GM21526 (cell line): ENCODE measurements at regions not wholly inside any gene's neighbourhood (a gene's known extent, or its start where the extent isn't known, plus 50 kb on each side); places are given as distances from the start of the nearest gene placed in this dataset.

Source experiments
- ATAC-seq: cut with Tn5 transposase; IDR thresholded peaks from one replicate; pipeline ENCODE4 v1.9.1; 2021; ENCODE audit warnings: moderate library complexity; ENCODE audit not compliant: unreplicated experiment, low FRiP score

- no peak for ATAC-seq
These were observed 165.1 kb upstream of the NABP1 start for GRCh38 chr2:191512874-191513273.

GRCh38 chr2:191514613-191515012 lies 163.3 kb upstream of the NABP1 start:
- ATAC-seq, result no peak

- no peak for ATAC-seq
These were observed 162.4 kb upstream of the NABP1 start for GRCh38 chr2:191515551-191515950.

DNA sequence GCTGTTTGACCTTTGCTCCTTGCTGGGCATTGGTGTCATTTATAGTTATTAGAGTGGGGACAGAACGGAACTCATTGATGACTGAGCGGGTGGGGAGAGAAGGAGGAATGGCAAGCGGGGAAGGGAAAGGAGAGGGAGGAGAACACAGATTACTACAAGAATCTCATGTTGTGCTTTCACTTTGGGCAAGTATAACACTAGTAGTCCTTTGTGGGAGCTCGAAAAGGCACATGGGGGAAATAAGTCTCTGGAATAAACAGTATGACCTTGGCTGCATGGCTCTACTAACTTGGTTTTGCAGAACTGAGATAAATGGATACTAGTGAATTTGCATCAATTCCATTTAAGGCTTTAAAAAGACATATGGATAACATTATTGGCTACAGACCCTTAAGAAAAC lies 161.7 kb upstream of the NABP1 start:
- ATAC-seq, result no peak

GRCh38 chr2:191521608-191522208 lies 156.2 kb upstream of the NABP1 start:
- ATAC-seq, result no peak

DNA sequence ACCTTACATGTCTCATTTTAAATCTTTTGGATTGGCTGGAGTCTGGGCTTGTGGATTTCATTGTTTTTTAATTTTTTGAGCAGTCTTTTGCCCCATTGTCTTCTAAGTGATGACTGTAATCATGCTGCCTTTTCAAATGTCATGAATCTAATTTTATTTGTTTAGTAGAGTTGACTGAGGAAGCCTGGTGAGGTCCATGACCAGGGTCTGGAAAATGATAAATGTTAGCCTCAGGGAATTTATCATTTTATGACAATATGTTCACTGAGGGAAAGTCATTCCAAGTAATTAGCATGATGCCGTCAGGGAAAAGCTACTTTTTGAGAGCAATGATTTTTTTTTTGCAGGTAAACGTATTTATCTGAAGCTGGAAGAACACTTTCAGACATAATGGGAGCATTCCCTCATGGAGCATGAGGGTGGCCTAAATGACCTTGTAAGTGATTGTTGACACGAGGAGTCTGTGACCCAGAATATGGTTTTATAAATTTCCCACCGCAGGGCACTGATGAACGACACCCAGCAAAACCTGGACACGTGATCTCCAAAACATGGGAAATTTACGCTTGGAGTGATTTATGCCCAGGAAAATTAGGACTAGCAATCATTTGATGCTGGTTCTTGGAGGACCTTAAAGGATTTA lies 155.3 kb upstream of the NABP1 start:
- ATAC-seq, result no peak

- no peak for ATAC-seq
These were observed 151.8 kb upstream of the NABP1 start for GRCh38 chr2:191526091-191526490.

DNA sequence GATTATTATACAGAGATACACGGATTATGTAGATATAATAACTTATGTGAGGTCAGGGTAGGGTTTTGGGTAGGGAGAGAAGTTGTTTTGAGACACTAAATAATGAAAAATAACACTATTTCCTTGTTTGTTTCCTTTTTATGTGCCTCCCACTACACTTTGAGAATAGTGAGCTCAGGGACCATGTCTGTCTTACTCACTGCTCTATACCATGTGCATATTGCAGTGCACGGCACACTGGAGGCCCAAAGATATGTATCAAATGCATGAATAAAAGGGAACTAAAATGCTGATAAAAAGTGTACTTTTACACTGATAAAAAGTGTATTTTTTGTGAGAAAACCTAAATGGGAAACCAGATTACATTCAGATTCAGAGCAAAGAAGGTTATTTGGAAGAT lies 151.4 kb upstream of the NABP1 start:
- ATAC-seq, result no peak

- ATAC-seq, result no peak
These were observed 150.9 kb upstream of the NABP1 start for GRCh38 chr2:191526953-191527556.

GRCh38 chr2:191530618-191531017 lies 147.3 kb upstream of the NABP1 start:
- ATAC-seq, result no peak

DNA sequence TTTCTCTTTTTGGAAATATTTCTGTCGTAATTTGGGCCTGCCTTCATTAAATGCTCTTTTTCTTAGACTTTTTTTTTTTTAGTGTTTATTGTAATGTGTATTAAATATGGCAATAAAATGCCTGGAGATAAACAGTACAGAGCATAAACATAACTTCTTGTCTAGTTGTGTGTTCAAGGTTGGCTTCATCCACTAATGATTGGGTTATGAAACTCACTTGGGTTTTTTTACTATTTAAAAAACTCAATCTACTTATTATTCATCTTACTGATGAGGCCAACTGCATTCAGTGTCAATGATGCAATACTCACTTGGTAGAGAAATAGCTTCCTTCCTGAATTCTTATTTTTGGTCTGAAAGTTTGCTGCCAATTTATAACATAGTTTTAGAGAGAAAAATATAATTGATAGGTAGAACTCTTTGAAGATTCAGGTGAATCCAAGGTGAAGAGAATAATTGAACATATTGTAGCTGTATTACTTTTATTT lies 144.2 kb upstream of the NABP1 start:
- ATAC-seq, result no peak

GRCh38 chr2:191537921-191538320 lies 140.0 kb upstream of the NABP1 start:
- ATAC-seq, result no peak

DNA sequence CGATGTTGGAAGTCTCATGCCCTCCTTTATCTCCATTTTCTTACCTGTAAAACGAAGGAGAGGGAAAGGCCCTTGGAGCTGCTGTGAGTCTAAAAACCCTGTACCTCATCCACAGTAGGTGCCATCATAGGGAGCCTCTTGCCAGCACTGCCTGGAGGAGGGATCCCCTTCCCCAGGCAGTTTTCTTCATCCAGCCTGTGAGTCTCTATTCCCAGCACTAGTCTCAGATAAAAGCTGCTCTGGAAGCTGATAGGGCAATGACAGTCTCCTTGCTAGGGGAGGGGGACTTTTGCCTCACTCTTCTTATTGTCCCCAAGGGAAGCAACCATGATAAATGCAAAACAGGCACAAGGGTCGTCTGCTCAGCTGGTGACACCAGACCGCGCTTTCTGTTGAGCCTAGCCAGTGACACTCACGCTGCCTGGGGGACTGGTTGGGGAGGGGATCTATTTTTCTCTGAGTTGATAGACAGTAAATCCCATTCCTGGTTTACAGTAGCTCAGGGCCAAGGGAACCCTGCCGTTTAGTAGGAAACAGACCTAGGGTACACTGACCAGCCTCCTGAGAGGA lies 139.5 kb upstream of the NABP1 start:
- ATAC-seq, result no peak

DNA sequence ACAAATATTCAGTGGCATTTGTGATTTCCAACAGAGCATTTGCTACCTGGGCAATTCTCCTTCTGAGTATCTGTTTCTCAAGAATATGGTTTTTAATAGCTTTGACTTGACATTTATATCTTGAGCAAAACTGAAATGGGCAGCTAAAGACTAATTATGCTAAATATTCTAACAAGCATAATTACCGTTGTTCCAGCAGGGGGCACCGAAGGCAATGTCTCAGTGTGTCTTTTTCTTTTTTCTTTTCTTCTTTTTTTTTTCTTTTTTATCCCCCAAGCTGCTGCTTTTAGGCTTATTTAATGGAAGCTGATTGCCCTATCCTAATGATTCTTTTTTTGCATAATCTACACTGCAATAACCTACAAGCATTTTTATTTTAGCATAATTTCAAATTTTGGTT lies 138.9 kb upstream of the NABP1 start:
- ATAC-seq, result no peak

DNA sequence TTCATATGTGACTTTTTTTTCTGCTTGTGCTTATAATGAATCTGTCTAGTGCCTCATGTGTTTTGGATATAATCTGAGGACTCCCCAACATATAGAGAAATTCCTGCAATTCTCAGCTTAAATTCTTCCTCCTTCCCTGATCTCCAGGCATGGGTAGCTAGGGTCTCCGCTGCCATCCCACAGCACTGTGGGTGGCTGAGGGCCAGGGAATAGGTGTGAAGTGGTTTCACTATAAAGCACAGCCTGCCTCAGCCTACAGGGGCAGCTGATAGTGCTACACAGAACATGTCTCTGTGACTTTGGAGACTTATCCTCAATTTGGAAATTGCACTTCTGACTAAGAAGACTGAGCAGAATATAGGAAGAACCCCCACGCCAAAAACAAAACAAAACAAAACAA lies 137.3 kb upstream of the NABP1 start:
- ATAC-seq, result no peak

GRCh38 chr2:191543708-191544107 lies 134.2 kb upstream of the NABP1 start:
- no peak for ATAC-seq

DNA sequence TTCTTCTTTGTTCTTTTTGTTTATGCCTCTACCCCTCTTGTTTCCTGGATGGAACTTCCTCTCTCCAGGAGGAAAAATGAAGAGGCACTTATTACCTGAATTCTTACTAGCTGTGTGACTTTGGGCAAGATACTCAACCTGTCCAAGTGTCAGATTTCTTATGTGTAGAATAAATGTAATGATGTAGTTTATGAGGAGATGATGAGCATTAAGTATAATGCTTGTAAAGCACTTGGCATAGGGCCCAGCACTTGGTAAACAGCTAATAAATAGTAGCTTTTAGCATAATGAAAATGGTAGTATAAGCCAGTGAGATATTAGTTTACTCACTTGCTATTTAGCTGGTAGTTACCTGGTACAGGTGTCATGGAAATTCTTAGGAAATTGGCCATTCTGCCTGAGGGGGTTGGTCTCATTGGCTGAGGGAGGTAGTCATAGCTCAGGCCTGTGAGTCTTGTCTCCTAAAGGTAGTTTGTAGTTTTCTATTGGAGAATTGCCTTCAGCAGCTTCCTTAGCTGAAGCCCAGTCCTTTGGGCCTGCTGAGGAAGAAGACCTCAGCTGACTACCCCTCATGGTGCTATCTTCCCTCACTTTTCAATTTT lies 133.4 kb upstream of the NABP1 start:
- no peak for ATAC-seq

DNA sequence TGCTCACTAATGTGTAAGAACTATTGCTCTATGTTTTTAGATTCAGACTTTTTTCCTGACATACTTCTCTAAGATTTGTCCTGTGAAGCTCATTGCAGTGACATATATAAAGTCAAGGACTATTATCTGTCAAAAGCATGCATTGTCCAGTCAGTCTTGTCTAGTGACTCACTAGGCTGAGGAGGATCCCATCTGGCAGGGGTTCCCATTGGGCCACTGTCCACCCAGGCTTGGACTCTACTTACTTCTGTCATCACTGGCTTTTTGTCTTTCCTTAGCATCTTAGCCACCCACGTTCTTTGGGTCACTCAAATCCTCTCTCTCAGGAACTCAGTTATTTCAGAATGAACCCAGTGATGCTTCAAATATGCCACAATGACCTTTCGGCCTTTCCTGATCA lies 132.6 kb upstream of the NABP1 start:
- ATAC-seq, result no peak

- no peak for ATAC-seq
These were observed 125.9 kb upstream of the NABP1 start for GRCh38 chr2:191552066-191552465.

DNA sequence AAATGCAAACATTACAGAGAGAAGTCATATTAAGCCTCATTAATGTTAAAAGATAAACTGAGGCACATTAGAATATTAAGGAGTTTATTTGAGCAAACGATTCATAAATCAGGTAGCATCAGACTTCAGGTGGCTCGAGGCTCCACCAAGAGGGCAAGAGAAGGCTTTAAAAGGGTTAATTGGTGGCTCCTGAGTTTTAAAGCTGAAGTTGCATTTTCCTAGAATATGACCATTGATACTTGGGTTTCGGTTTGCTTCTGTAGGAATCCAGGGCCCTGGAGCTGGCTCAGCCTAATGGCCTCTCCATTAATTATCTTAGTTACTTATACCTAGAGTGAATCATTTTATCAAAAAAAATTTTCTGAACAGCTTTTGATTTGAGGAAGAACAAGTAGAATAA lies 123.7 kb upstream of the NABP1 start:
- ATAC-seq, result no peak

- peak; percentile 90 for ATAC-seq
These were observed 122.7 kb upstream of the NABP1 start for GRCh38 chr2:191555092-191555742.
